GM21723 (cell line): ENCODE measurements at regions not wholly inside any gene's neighbourhood (a gene's known extent, or its start where the extent isn't known, plus 50 kb on each side); places are given as distances from the start of the nearest gene placed in this dataset.

Source experiments
- ATAC-seq: cut with Tn5 transposase; IDR thresholded peaks from one replicate; pipeline ENCODE4 v1.9.1; 2021; ENCODE audit warnings: mild to moderate bottlenecking, moderate library complexity; ENCODE audit not compliant: unreplicated experiment

GRCh38 chr15:39135989-39136388 lies 444.9 kb upstream of the THBS1 start:
- no peak for ATAC-seq

GRCh38 chr15:39139431-39140059 lies 441.3 kb upstream of the THBS1 start:
- no peak for ATAC-seq

GRCh38 chr15:39140060-39140604 lies 440.7 kb upstream of the THBS1 start:
- no peak for ATAC-seq

GRCh38 chr15:39142500-39142899 lies 438.4 kb upstream of the THBS1 start:
- no peak for ATAC-seq

GRCh38 chr15:39143479-39143878 lies 437.4 kb upstream of the THBS1 start:
- no peak for ATAC-seq

- no peak for ATAC-seq
Observed at GRCh38 chr15:39144051-39144450, 436.8 kb upstream of the THBS1 start.

- ATAC-seq = no peak
Observed at GRCh38 chr15:39144613-39145499, 436.0 kb upstream of the THBS1 start.

GRCh38 chr15:39145854-39146625 lies 434.8 kb upstream of the THBS1 start:
- ATAC-seq = no peak

GRCh38 chr15:39149636-39150150 lies 431.2 kb upstream of the THBS1 start:
- no peak for ATAC-seq

GRCh38 chr15:39151545-39151944 lies 429.3 kb upstream of the THBS1 start:
- ATAC-seq = no peak

- ATAC-seq = no peak
Observed at GRCh38 chr15:39153058-39153714, 427.7 kb upstream of the THBS1 start.

GRCh38 chr15:39153716-39154115 lies 427.2 kb upstream of the THBS1 start:
- no peak for ATAC-seq

- ATAC-seq = no peak
Observed at GRCh38 chr15:39154227-39154638, 426.6 kb upstream of the THBS1 start.

GRCh38 chr15:39154776-39155175 lies 426.1 kb upstream of the THBS1 start:
- ATAC-seq = no peak

- ATAC-seq = no peak
Observed at GRCh38 chr15:39156166-39156565, 424.7 kb upstream of the THBS1 start.

GRCh38 chr15:39156646-39157250 lies 424.1 kb upstream of the THBS1 start:
- ATAC-seq = no peak

- no peak for ATAC-seq
Observed at GRCh38 chr15:39157882-39158281, 423.0 kb upstream of the THBS1 start.

GRCh38 chr15:39159833-39160232 lies 421.0 kb upstream of the THBS1 start:
- no peak for ATAC-seq

- no peak for ATAC-seq
Observed at GRCh38 chr15:39161096-39161495, 419.8 kb upstream of the THBS1 start.
